GM23338 (cell line): ENCODE measurements at regions not wholly inside any gene's neighbourhood (a gene's known extent, or its start where the extent isn't known, plus 50 kb on each side); places are given as distances from the start of the nearest gene placed in this dataset.

Experiments
- ATAC-seq: fragments of 200-7000 bp; cut with Tn5 transposase; 3 replicates; pipeline ENCODE4 v1.9.1; 2020
- DNase-seq: peaks from one replicate; pipeline ENCODE4 v3.0.0-alpha.2; 2015; ENCODE audit warnings: low spot score
- H2AFZ ChIP-seq: fragments of 200-600 bp; sonication (generic); 2 replicates; pipeline ENCODE4 v1.8.0; 2016; ENCODE audit warnings: antibody characterized with exemption, mild to moderate bottlenecking, moderate library complexity
- H3F3A ChIP-seq: fragments of 200-600 bp; sonication (generic); replicated peaks from 2 replicates; pipeline ENCODE4 v1.8.0; 2017; ENCODE audit warnings: antibody characterized with exemption, mixed run types, low read depth
- H3K27ac ChIP-seq: fragments of 200-600 bp; sonication (generic); 2 replicates; pipeline ENCODE4 v1.6.1; 2016; ENCODE audit warnings: low read depth
- H3K27me3 ChIP-seq: fragments of 200-600 bp; sonication (generic); 2 replicates; pipeline ENCODE4 v1.8.0; 2016; ENCODE audit warnings: mild to moderate bottlenecking, mixed run types, moderate library complexity; ENCODE audit not compliant: insufficient read depth
- H3K36me3 ChIP-seq: fragments of 200-600 bp; sonication (generic); 2 replicates; pipeline ENCODE4 v1.8.0; 2016; ENCODE audit warnings: mild to moderate bottlenecking; ENCODE audit not compliant: insufficient read depth
- H3K4me1 ChIP-seq: fragments of 200-600 bp; sonication (generic); 2 replicates; pipeline ENCODE4 v1.8.0; 2016; ENCODE audit warnings: mild to moderate bottlenecking, moderate library complexity; ENCODE audit not compliant: insufficient read depth
- H3K4me2 ChIP-seq: fragments of 200-600 bp; sonication (generic); 2 replicates; pipeline ENCODE4 v1.7.1; 2017; ENCODE audit warnings: mixed run types
- H3K4me3 ChIP-seq: fragments of 200-600 bp; sonication (generic); 2 replicates; pipeline ENCODE4 v1.6.1; 2016; ENCODE audit warnings: mixed run types
- H3K79me2 ChIP-seq: fragments of 200-600 bp; sonication (generic); replicated peaks from 2 replicates; pipeline ENCODE4 v1.8.0; 2017; ENCODE audit warnings: mild to moderate bottlenecking; ENCODE audit not compliant: insufficient read depth
- H3K9me2 ChIP-seq: fragments of 200-600 bp; sonication (generic); 2 replicates; pipeline ENCODE4 v1.8.0; 2017; ENCODE audit not compliant: insufficient read depth
- H4K20me1 ChIP-seq: fragments of 200-600 bp; sonication (generic); replicated peaks from 2 replicates; pipeline ENCODE4 v1.8.0; 2017; ENCODE audit warnings: mild to moderate bottlenecking; ENCODE audit not compliant: insufficient read depth
- H3K27ac Mint-ChIP-seq: 2 replicates; pipeline ENCODE4 v1.8.0; 2020; ENCODE audit warnings: inconsistent platforms, mild to moderate bottlenecking, moderate library complexity, mixed read lengths
- H3K27me3 Mint-ChIP-seq: 3 replicates; pipeline ENCODE4 v1.8.0; 2022; ENCODE audit warnings: low read depth, mild to moderate bottlenecking, moderate library complexity, mixed read lengths, inconsistent platforms; ENCODE audit not compliant: insufficient read depth, poor library complexity
- H3K36me3 Mint-ChIP-seq: 3 replicates; pipeline ENCODE4 v1.8.0; 2021; ENCODE audit warnings: low read depth, mild to moderate bottlenecking, inconsistent platforms, moderate library complexity, mixed read lengths
- H3K4me1 Mint-ChIP-seq: 3 replicates; pipeline ENCODE4 v1.8.0; 2020; ENCODE audit warnings: mild to moderate bottlenecking, inconsistent platforms, mixed read lengths
- H3K4me3 Mint-ChIP-seq: 3 replicates; pipeline ENCODE4 v1.8.0; 2021; ENCODE audit warnings: moderate library complexity, mild to moderate bottlenecking, inconsistent platforms, mixed read lengths
- H3K9me3 Mint-ChIP-seq: 3 replicates; pipeline ENCODE4 v1.8.0; 2020; ENCODE audit warnings: moderate library complexity, mild to moderate bottlenecking, inconsistent platforms, mixed read lengths
- CREB1 ChIP-seq: fragments of 250-450 bp; sonication (Bioruptor Pico); IDR thresholded peaks from 2 replicates; pipeline ENCODE4 v1.5.0; 2020; ENCODE audit warnings: low read depth, mild to moderate bottlenecking, moderate library complexity
- EZH2 ChIP-seq: fragments of 200-600 bp; sonication (generic); IDR thresholded peaks from one replicate; pipeline ENCODE4 v1.8.0; 2017; ENCODE audit warnings: antibody characterized with exemption, mild to moderate bottlenecking, low read depth; ENCODE audit not compliant: unreplicated experiment
- EZH2phosphoT487 ChIP-seq: fragments of 200-600 bp; sonication (generic); IDR thresholded peaks from one replicate; pipeline ENCODE4 v1.8.1; 2018; ENCODE audit warnings: antibody characterized with exemption; ENCODE audit not compliant: unreplicated experiment
- JUNB ChIP-seq: IDR thresholded peaks from one replicate; pipeline ENCODE4 v1.6.1; 2016; ENCODE audit warnings: antibody characterized with exemption; ENCODE audit not compliant: unreplicated experiment
- NANOG ChIP-seq: IDR thresholded peaks from 2 replicates; pipeline ENCODE4 v1.6.1; 2016; ENCODE audit warnings: antibody characterized with exemption, borderline replicate concordance
- POLR2AphosphoS5 ChIP-seq: IDR thresholded peaks from 2 replicates; pipeline ENCODE4 v1.6.1; 2016; ENCODE audit warnings: antibody characterized with exemption, low read depth
- STAT1 ChIP-seq: IDR thresholded peaks from one replicate; pipeline ENCODE4 v1.6.1; 2016; ENCODE audit warnings: antibody characterized with exemption; ENCODE audit not compliant: unreplicated experiment
- ZNF114 ChIP-seq: fragments of 250-450 bp; sonication (Bioruptor Pico); IDR thresholded peaks from 2 replicates; pipeline ENCODE4 v1.5.0; 2020; ENCODE audit warnings: mild to moderate bottlenecking, moderate library complexity
- ZNF331 ChIP-seq: fragments of 250-450 bp; sonication (Bioruptor Pico); IDR thresholded peaks from 2 replicates; pipeline ENCODE4 v1.5.0; 2020; ENCODE audit warnings: low read depth, mild to moderate bottlenecking, moderate library complexity
- TF ChIP-seq, protein P1 (sequence below), 2 experiments: fragments of 200-600 bp in 1 of 2; sonication (generic) in 1 of 2; conservative IDR thresholded peaks; 2 replicates each; pipeline versions ENCODE4 v1.5.1 to v1.6.1; 2016 to 2017; ENCODE audit warnings: antibody characterized with exemption in 2 of 2, low read depth in 2 of 2, mild to moderate bottlenecking in 2 of 2, moderate library complexity in 1 of 2
- TF ChIP-seq, protein P2 (sequence below): fragments of 250-450 bp; sonication (Bioruptor Pico); IDR thresholded peaks from 2 replicates; pipeline ENCODE4 v1.5.0; 2020; ENCODE audit warnings: mild to moderate bottlenecking, moderate library complexity
- TF ChIP-seq, protein P3 (sequence below): IDR thresholded peaks from 2 replicates; pipeline ENCODE4 v1.6.1; 2016; ENCODE audit warnings: antibody characterized with exemption
- TF ChIP-seq, protein P4 (sequence below): IDR thresholded peaks from one replicate; pipeline ENCODE4 v1.6.1; 2018; ENCODE audit warnings: antibody characterized with exemption; ENCODE audit not compliant: unreplicated experiment

DNA sequence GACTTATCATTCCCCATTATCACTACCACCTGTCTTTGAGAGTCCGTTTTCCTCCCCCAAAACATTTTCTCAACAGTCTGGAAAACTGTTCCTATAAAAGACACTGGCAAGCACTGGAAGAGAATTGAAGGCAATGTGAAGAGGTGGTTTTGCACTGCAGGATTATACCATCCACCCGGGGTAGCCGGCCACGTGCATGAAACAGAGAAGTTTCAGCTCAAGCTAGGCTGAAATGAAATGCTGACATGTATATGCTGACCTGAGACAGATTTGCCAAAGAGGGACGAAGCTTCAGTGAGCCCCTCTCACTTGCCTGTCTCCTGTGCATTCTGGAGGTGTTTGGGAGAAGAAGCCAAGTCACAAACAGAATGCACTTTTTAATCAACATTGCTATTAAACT is 567.0 kb downstream of the EBF1 start:
- no peak overlapping the region for H2AFZ ChIP-seq
- H3K9me2 ChIP-seq: peaks cover 5% of the 10 kb centered on the region; the same call in 1 of the 2 replicates
- ATAC-seq (no peak), DNase-seq (no peak)
- TF ChIP-seq EZH2 (no peak), JUNB (no peak), EZH2phosphoT487 (no peak), ZNF331 (no peak), NANOG (no peak), STAT1 (no peak), CREB1 (CRISPR knock-in tag) (no peak), POLR2AphosphoS5 (no peak), ZNF114 (no peak)
- TF ChIP-seq, protein P1, sequence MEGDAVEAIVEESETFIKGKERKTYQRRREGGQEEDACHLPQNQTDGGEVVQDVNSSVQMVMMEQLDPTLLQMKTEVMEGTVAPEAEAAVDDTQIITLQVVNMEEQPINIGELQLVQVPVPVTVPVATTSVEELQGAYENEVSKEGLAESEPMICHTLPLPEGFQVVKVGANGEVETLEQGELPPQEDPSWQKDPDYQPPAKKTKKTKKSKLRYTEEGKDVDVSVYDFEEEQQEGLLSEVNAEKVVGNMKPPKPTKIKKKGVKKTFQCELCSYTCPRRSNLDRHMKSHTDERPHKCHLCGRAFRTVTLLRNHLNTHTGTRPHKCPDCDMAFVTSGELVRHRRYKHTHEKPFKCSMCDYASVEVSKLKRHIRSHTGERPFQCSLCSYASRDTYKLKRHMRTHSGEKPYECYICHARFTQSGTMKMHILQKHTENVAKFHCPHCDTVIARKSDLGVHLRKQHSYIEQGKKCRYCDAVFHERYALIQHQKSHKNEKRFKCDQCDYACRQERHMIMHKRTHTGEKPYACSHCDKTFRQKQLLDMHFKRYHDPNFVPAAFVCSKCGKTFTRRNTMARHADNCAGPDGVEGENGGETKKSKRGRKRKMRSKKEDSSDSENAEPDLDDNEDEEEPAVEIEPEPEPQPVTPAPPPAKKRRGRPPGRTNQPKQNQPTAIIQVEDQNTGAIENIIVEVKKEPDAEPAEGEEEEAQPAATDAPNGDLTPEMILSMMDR (conservative IDR thresholded peaks at IDR 0.05; ENCODE audit: low read depth in 2 of 2): no peak
- TF ChIP-seq, protein P2, sequence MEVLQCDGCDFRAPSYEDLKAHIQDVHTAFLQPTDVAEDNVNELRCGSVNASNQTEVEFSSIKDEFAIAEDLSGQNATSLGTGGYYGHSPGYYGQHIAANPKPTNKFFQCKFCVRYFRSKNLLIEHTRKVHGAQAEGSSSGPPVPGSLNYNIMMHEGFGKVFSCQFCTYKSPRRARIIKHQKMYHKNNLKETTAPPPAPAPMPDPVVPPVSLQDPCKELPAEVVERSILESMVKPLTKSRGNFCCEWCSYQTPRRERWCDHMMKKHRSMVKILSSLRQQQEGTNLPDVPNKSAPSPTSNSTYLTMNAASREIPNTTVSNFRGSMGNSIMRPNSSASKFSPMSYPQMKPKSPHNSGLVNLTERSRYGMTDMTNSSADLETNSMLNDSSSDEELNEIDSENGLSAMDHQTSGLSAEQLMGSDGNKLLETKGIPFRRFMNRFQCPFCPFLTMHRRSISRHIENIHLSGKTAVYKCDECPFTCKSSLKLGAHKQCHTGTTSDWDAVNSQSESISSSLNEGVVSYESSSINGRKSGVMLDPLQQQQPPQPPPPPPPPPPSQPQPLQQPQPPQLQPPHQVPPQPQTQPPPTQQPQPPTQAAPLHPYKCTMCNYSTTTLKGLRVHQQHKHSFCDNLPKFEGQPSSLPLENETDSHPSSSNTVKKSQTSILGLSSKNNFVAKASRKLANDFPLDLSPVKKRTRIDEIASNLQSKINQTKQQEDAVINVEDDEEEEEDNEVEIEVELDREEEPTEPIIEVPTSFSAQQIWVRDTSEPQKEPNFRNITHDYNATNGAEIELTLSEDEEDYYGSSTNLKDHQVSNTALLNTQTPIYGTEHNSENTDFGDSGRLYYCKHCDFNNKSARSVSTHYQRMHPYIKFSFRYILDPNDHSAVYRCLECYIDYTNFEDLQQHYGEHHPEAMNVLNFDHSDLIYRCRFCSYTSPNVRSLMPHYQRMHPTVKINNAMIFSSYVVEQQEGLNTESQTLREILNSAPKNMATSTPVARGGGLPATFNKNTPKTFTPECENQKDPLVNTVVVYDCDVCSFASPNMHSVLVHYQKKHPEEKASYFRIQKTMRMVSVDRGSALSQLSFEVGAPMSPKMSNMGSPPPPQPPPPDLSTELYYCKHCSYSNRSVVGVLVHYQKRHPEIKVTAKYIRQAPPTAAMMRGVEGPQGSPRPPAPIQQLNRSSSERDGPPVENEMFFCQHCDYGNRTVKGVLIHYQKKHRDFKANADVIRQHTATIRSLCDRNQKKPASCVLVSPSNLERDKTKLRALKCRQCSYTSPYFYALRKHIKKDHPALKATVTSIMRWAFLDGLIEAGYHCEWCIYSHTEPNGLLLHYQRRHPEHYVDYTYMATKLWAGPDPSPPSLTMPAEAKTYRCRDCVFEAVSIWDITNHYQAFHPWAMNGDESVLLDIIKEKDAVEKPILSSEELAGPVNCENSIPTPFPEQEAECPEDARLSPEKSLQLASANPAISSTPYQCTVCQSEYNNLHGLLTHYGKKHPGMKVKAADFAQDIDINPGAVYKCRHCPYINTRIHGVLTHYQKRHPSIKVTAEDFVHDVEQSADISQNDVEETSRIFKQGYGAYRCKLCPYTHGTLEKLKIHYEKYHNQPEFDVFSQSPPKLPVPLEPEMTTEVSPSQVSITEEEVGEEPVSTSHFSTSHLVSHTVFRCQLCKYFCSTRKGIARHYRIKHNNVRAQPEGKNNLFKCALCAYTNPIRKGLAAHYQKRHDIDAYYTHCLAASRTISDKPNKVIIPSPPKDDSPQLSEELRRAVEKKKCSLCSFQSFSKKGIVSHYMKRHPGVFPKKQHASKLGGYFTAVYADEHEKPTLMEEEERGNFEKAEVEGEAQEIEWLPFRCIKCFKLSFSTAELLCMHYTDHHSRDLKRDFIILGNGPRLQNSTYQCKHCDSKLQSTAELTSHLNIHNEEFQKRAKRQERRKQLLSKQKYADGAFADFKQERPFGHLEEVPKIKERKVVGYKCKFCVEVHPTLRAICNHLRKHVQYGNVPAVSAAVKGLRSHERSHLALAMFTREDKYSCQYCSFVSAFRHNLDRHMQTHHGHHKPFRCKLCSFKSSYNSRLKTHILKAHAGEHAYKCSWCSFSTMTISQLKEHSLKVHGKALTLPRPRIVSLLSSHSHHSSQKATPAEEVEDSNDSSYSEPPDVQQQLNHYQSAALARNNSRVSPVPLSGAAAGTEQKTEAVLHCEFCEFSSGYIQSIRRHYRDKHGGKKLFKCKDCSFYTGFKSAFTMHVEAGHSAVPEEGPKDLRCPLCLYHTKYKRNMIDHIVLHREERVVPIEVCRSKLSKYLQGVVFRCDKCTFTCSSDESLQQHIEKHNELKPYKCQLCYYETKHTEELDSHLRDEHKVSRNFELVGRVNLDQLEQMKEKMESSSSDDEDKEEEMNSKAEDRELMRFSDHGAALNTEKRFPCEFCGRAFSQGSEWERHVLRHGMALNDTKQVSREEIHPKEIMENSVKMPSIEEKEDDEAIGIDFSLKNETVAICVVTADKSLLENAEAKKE: no peak
- TF ChIP-seq, protein P3, sequence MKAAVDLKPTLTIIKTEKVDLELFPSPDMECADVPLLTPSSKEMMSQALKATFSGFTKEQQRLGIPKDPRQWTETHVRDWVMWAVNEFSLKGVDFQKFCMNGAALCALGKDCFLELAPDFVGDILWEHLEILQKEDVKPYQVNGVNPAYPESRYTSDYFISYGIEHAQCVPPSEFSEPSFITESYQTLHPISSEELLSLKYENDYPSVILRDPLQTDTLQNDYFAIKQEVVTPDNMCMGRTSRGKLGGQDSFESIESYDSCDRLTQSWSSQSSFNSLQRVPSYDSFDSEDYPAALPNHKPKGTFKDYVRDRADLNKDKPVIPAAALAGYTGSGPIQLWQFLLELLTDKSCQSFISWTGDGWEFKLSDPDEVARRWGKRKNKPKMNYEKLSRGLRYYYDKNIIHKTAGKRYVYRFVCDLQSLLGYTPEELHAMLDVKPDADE: no peak
- TF ChIP-seq, protein P4, sequence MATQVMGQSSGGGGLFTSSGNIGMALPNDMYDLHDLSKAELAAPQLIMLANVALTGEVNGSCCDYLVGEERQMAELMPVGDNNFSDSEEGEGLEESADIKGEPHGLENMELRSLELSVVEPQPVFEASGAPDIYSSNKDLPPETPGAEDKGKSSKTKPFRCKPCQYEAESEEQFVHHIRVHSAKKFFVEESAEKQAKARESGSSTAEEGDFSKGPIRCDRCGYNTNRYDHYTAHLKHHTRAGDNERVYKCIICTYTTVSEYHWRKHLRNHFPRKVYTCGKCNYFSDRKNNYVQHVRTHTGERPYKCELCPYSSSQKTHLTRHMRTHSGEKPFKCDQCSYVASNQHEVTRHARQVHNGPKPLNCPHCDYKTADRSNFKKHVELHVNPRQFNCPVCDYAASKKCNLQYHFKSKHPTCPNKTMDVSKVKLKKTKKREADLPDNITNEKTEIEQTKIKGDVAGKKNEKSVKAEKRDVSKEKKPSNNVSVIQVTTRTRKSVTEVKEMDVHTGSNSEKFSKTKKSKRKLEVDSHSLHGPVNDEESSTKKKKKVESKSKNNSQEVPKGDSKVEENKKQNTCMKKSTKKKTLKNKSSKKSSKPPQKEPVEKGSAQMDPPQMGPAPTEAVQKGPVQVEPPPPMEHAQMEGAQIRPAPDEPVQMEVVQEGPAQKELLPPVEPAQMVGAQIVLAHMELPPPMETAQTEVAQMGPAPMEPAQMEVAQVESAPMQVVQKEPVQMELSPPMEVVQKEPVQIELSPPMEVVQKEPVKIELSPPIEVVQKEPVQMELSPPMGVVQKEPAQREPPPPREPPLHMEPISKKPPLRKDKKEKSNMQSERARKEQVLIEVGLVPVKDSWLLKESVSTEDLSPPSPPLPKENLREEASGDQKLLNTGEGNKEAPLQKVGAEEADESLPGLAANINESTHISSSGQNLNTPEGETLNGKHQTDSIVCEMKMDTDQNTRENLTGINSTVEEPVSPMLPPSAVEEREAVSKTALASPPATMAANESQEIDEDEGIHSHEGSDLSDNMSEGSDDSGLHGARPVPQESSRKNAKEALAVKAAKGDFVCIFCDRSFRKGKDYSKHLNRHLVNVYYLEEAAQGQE: no peak
- H3F3A ChIP-seq: no peaks in the 10 kb centered on the region
- no peaks in the 10 kb centered on the region for H3K36me3 ChIP-seq
- H3K4me1 ChIP-seq: peaks cover 7% of the 10 kb centered on the region
- H3K4me3 Mint-ChIP-seq: no peak overlapping the region
- H4K20me1 ChIP-seq: no peaks in the 10 kb centered on the region
- no peak overlapping the region for H3K27ac Mint-ChIP-seq
- no peaks in the 10 kb centered on the region for H3K9me3 Mint-ChIP-seq
- peaks cover 24% of the 10 kb centered on the region for H3K4me1 Mint-ChIP-seq
- H3K27me3 ChIP-seq: no peaks in the 10 kb centered on the region
- H3K27ac ChIP-seq: no peak overlapping the region
- no peaks in the 10 kb centered on the region for H3K79me2 ChIP-seq
- H3K36me3 Mint-ChIP-seq: no peaks in the 10 kb centered on the region
- no peak overlapping the region for H3K4me2 ChIP-seq
- H3K4me3 ChIP-seq: no peak overlapping the region
- H3K27me3 Mint-ChIP-seq: no peaks in the 10 kb centered on the region
